PC-3 (cell line): ENCODE measurements at regions not wholly inside any gene's neighbourhood (a gene's known extent, or its start where the extent isn't known, plus 50 kb on each side); places are given as distances from the start of the nearest gene placed in this dataset.

Experiments
- ATAC-seq: fragments of 200-7000 bp; cut with Tn5 transposase; 2 replicates; pipeline ENCODE4 v1.9.1; 2020; ENCODE audit warnings: mild to moderate bottlenecking, moderate library complexity
- BruUV-seq: library from RNA; stranded (reverse); fragments of 400-500 nt; replicated peaks from 2 replicates; lab custom pipeline; 2021; lab: Mats Ljungman, UMichigan
- CTCF ChIA-PET: fragments of 300-600 bp; sonication (Branson Sonifier 250); formaldehyde crosslinking; loops from one replicate; lab custom pipeline; 2022; ENCODE audit warnings: antibody characterized with exemption; lab: Charles Lee
- POLR2A ChIA-PET: fragments of 300-600 bp; sonication (Branson Sonifier 250); formaldehyde crosslinking; loops from one replicate; lab custom pipeline; 2022; ENCODE audit warnings: antibody characterized with exemption; ENCODE audit not compliant: unreplicated experiment; lab: Charles Lee
- DNase-seq: peaks from one replicate; pipeline ENCODE4 v3.0.0-alpha.2; 2015
- H2AFZ ChIP-seq: fragments of 300-600 bp; sonication (generic); 2 replicates; pipeline ENCODE4 v1.6.0; 2016; ENCODE audit warnings: antibody characterized with exemption, low read length
- H3F3A ChIP-seq: fragments of 300-600 bp; sonication (generic); one replicate; pipeline ENCODE4 v1.6.0; 2017; ENCODE audit warnings: antibody characterized with exemption, low read length, control low read depth, mild to moderate bottlenecking; ENCODE audit not compliant: unreplicated experiment
- H3K27ac ChIP-seq: fragments of 300-600 bp; sonication (generic); 2 replicates; pipeline ENCODE4 v1.5.1; 2016; ENCODE audit warnings: mild to moderate bottlenecking, low read length
- H3K27me3 ChIP-seq: fragments of 300-600 bp; sonication (generic); 2 replicates; pipeline ENCODE4 v1.6.1; 2016; ENCODE audit warnings: low read length, mixed read lengths
- H3K36me3 ChIP-seq: fragments of 300-600 bp; sonication (generic); 2 replicates; pipeline ENCODE4 v1.6.1; 2016; ENCODE audit warnings: low read depth, mixed run types, low read length, mixed read lengths
- H3K4me1 ChIP-seq: fragments of 300-600 bp; sonication (generic); 2 replicates; pipeline ENCODE4 v1.5.1; 2016; ENCODE audit warnings: low read length; ENCODE audit not compliant: insufficient read depth
- H3K4me2 ChIP-seq: fragments of 300-600 bp; sonication (generic); 2 replicates; pipeline ENCODE4 v1.6.0; 2016; ENCODE audit warnings: low read length
- H3K4me3 ChIP-seq: fragments of 300-600 bp; sonication (generic); 2 replicates; pipeline ENCODE4 v1.5.1; 2016; ENCODE audit warnings: mild to moderate bottlenecking, low read length, mixed read lengths
- H3K79me2 ChIP-seq: fragments of 300-600 bp; sonication (generic); 2 replicates; pipeline ENCODE4 v1.6.1; 2017; ENCODE audit warnings: low read length, mixed read lengths
- H3K9ac ChIP-seq: fragments of 300-600 bp; sonication (generic); 2 replicates; pipeline ENCODE4 v1.6.0; 2016; ENCODE audit warnings: mild to moderate bottlenecking, low read length
- H3K9me2 ChIP-seq: fragments of 300-600 bp; sonication (generic); replicated peaks from 2 replicates; pipeline ENCODE4 v1.6.1; 2016; ENCODE audit warnings: mixed run types, low read length, mixed read lengths
- H3K9me3 ChIP-seq: fragments of 300-600 bp; sonication (generic); 2 replicates; pipeline ENCODE4 v1.6.1; 2016; ENCODE audit warnings: low read length, mixed read lengths
- H4K20me1 ChIP-seq: fragments of 300-600 bp; sonication (generic); 2 replicates; pipeline ENCODE4 v1.6.1; 2016; ENCODE audit warnings: low read length, mixed read lengths
- CTCF ChIP-seq: fragments of 300-600 bp; sonication (generic); conservative IDR thresholded peaks from 2 replicates; pipeline ENCODE4 v1.5.1; 2017; ENCODE audit warnings: antibody characterized with exemption, low read depth, mild to moderate bottlenecking, low read length
- EZH2 ChIP-seq: fragments of 300-600 bp; sonication (generic); IDR thresholded peaks from one replicate; pipeline ENCODE4 v1.6.1; 2017; ENCODE audit warnings: antibody characterized with exemption, mild to moderate bottlenecking, low read length; ENCODE audit not compliant: unreplicated experiment
- EZH2phosphoT487 ChIP-seq: fragments of 300-600 bp; sonication (generic); IDR thresholded peaks from 2 replicates; pipeline ENCODE4 v1.6.1; 2018; ENCODE audit warnings: mild to moderate bottlenecking, antibody characterized with exemption, low read length, borderline replicate concordance
- intact Hi-C: fragments of 100-400 bp; cut with micrococcal nuclease; formaldehyde crosslinking; loops from 2 replicates; pipeline ENCODE4 v1.9.0; 2023

- POLR2A ChIA-PET: no interaction called here
- no peak for TF ChIP-seq EZH2
- TF ChIP-seq EZH2phosphoT487: no peak
- TF ChIP-seq CTCF: no peak
- H3K27me3 ChIP-seq: no peaks in the 10 kb centered on the region
- H3K9ac ChIP-seq: no peak overlapping the region
- intact Hi-C loops: no loop called here
- CTCF ChIA-PET: no interaction called here
- no peaks in the 10 kb centered on the region for H3K9me3 ChIP-seq
- no peaks in the 10 kb centered on the region for H4K20me1 ChIP-seq
- no peaks in the 10 kb centered on the region for H3K9me2 ChIP-seq
- no peak overlapping the region for H2AFZ ChIP-seq
- H3K4me1 ChIP-seq: no peaks in the 10 kb centered on the region
- H3K36me3 ChIP-seq: no peaks in the 10 kb centered on the region
- H3K4me2 ChIP-seq: no peak overlapping the region
- DNase-seq: no peak
- H3K27ac ChIP-seq: no peak overlapping the region
- no peak overlapping the region for H3K4me3 ChIP-seq
- no TSS peak for BruUV-seq
- peak; percentile 50 for ATAC-seq
- no peaks in the 10 kb centered on the region for H3K79me2 ChIP-seq
- H3F3A ChIP-seq: no peaks in the 10 kb centered on the region
Observed at GRCh38 chr1:73044241-73045036, 762.1 kb upstream of the NEGR1 start.

- Histone ChIP-seq H3K36me3 (no peaks in the 10 kb centered on the region), H3K9me2 (no peaks in the 10 kb centered on the region), H3K4me2 (no peak overlapping the region), H3K27me3 (no peaks in the 10 kb centered on the region), H3K9ac (no peak overlapping the region), H3K9me3 (no peaks in the 10 kb centered on the region), H3K4me1 (no peaks in the 10 kb centered on the region), H3F3A (no peaks in the 10 kb centered on the region), H3K79me2 (no peaks in the 10 kb centered on the region), H3K4me3 (no peak overlapping the region), H3K27ac (no peak overlapping the region), H4K20me1 (no peaks in the 10 kb centered on the region), H2AFZ (no peak overlapping the region)
- no peak for ATAC-seq
- DNase-seq: no peak
- BruUV-seq: no TSS peak
- POLR2A ChIA-PET: no interaction called here
- TF ChIP-seq CTCF (no peak), EZH2 (no peak), EZH2phosphoT487 (no peak)
- intact Hi-C loops: no loop called here
- CTCF ChIA-PET: no interaction called here
Observed at GRCh38 chr1:73042403-73042802, 760.1 kb upstream of the NEGR1 start.

- POLR2A ChIA-PET: no interaction called here
- no peak overlapping the region for H3K27ac ChIP-seq
- CTCF ChIA-PET: no interaction called here
Observed at GRCh38 chr1:73040811-73041210, 758.5 kb upstream of the NEGR1 start.

More at GRCh38 chr1:73040811-73041210, 758.5 kb upstream of the NEGR1 start:
- Histone ChIP-seq H3K9me3 (no peaks in the 10 kb centered on the region), H3K4me2 (no peak overlapping the region), H3K36me3 (no peaks in the 10 kb centered on the region), H4K20me1 (no peaks in the 10 kb centered on the region), H3K4me1 (no peaks in the 10 kb centered on the region), H3K4me3 (no peak overlapping the region), H2AFZ (no peak overlapping the region), H3K9ac (no peak overlapping the region), H3F3A (no peaks in the 10 kb centered on the region), H3K79me2 (no peaks in the 10 kb centered on the region), H3K27me3 (no peaks in the 10 kb centered on the region), H3K9me2 (no peaks in the 10 kb centered on the region)
- no TSS peak for BruUV-seq
- intact Hi-C loops: no loop called here
- DNase-seq (no peak), ATAC-seq (no peak)
- TF ChIP-seq EZH2 (no peak), EZH2phosphoT487 (no peak), CTCF (no peak)
